SH-SY5Y (cell line): ENCODE measurements at regions not wholly inside any gene's neighbourhood (a gene's known extent, or its start where the extent isn't known, plus 50 kb on each side); places are given as distances from the start of the nearest gene placed in this dataset.

ENCODE experiments used
- GATA2 ChIP-seq: IDR thresholded peaks from 2 replicates; pipeline ENCODE4 v1.6.1; 2011; ENCODE audit warnings: mild to moderate bottlenecking, low read depth, low read length
- GATA3 ChIP-seq: IDR thresholded peaks from 2 replicates; pipeline ENCODE4 v1.6.1; 2011; ENCODE audit warnings: low read depth, mild to moderate bottlenecking, low read length, moderate library complexity

DNA sequence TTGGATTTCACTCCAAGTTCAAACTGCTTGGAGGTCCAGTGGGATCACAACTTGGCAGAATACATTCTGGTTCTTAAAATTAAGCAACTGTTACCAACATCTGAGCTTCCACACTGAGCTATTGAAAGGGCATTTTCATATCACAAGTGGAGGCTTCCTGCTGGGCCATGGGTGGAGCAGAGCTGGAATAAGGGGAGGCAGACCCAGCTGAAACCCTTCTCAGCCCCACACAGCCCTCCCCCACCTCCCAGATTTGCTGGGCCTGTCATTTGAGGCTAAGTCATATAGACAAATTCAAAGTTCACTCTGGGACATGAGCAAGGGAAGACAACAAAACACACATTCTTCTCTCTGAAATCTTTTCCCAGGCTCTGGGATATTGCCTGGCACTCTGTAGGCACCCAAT is 79.9 kb downstream of the ACTL7B start:
- no peak for TF ChIP-seq GATA3
- TF ChIP-seq GATA2: no peak
